Gastroesophageal sphincter (tissue), 3 donors: ENCODE measurements at regions not wholly inside any gene's neighbourhood (a gene's known extent, or its start where the extent isn't known, plus 50 kb on each side); places are given as distances from the start of the nearest gene placed in this dataset.

Source experiments
- EP300 ChIP-seq: sonication (generic); formaldehyde crosslinking; IDR thresholded peaks from one replicate; pipeline ENCODE4 v1.6.1; 2017; ENCODE audit warnings: antibody characterized with exemption, mild to moderate bottlenecking
- POLR2A ChIP-seq, 2 donors: fragments of 450-650 bp; IDR thresholded peaks; one replicate each; pipeline ENCODE4 v1.6.1; 2017; ENCODE audit warnings: antibody characterized with exemption in 2 of 2, mild to moderate bottlenecking in 2 of 2, moderate library complexity in 1 of 2
- POLR2AphosphoS5 ChIP-seq: sonication (generic); formaldehyde crosslinking; IDR thresholded peaks from one replicate; pipeline ENCODE4 v1.6.1; 2017; ENCODE audit warnings: antibody characterized with exemption
- TF ChIP-seq, protein P1 (sequence below), 4 experiments: fragments of 200-600 bp in 2 of 4; fragments of 450-650 bp in 2 of 4; sonication (generic) in 1 of 4; IDR thresholded peaks; one replicate each; pipeline ENCODE4 v1.5.1; 2017 to 2019; ENCODE audit warnings: antibody characterized with exemption in 4 of 4, mild to moderate bottlenecking in 2 of 4, moderate library complexity in 2 of 4

DNA sequence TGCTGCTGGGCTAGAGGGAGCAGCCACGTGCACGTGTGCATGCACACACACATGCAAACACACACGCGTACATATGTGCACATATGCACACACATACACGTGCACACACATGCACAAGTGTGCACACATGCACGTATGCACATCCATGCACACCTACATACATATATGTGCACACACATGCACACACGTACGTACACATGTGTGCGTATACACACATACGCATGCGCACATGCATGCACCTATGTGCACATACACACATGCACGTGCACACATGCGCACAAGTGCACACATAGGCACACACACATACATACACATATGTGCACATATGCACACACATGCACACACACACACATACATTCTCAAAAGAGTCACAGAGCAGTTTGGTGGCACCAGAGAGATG, 85.9 kb upstream of the SLC25A33 start:
- TF ChIP-seq, protein P1, sequence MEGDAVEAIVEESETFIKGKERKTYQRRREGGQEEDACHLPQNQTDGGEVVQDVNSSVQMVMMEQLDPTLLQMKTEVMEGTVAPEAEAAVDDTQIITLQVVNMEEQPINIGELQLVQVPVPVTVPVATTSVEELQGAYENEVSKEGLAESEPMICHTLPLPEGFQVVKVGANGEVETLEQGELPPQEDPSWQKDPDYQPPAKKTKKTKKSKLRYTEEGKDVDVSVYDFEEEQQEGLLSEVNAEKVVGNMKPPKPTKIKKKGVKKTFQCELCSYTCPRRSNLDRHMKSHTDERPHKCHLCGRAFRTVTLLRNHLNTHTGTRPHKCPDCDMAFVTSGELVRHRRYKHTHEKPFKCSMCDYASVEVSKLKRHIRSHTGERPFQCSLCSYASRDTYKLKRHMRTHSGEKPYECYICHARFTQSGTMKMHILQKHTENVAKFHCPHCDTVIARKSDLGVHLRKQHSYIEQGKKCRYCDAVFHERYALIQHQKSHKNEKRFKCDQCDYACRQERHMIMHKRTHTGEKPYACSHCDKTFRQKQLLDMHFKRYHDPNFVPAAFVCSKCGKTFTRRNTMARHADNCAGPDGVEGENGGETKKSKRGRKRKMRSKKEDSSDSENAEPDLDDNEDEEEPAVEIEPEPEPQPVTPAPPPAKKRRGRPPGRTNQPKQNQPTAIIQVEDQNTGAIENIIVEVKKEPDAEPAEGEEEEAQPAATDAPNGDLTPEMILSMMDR (IDR thresholded peaks at IDR 0.05) = no peak
- no peak for TF ChIP-seq EP300
- no peak for TF ChIP-seq POLR2AphosphoS5
- no peak for TF ChIP-seq POLR2A (IDR thresholded peaks at IDR 0.05)
